ACHN (cell line): ENCODE measurements at regions not wholly inside any gene's neighbourhood (a gene's known extent, or its start where the extent isn't known, plus 50 kb on each side); places are given as distances from the start of the nearest gene placed in this dataset.

Experiments
- DNase-seq: peaks from one replicate; pipeline ENCODE4 v3.0.0-alpha.2; 2015
- in situ Hi-C: cut with HindIII; loops from 2 replicates; pipeline ENCODE4 v1.10.0; 2017; ENCODE audit warnings: low sequenced_read_pairs, low pct_ligation_motif_present, low pct_unique_long_range_greater_than_20kb

DNA sequence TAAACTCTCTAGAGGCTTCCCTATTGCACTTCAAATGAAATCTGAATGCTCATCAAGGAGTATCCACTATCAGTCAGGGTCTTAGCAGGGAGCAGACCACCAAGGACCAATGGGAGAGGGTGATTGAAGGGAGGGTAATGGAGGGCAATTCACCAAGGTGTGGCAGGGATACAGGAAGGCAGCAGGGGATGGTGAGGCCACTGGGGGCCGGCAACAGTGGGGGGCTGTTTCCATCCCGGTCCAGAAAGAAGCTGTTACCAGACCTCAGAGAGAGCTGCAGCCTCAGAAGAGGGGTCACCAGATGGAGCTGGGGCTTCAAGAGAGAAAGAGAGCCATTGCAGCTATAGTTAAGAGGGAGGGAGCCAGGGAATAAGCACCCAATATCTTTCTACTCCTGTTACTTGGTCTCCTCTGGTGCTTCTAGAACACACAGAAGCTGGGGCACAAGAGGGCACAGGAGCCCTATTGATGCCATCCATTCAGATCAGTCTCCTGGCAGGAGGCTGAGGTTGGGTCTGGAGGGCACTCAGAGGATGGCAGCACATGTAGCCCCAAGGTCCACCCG, 417.6 kb downstream of the PTPRU start:
- in situ Hi-C loops: no loop called here
- DNase-seq: no peak

DNA sequence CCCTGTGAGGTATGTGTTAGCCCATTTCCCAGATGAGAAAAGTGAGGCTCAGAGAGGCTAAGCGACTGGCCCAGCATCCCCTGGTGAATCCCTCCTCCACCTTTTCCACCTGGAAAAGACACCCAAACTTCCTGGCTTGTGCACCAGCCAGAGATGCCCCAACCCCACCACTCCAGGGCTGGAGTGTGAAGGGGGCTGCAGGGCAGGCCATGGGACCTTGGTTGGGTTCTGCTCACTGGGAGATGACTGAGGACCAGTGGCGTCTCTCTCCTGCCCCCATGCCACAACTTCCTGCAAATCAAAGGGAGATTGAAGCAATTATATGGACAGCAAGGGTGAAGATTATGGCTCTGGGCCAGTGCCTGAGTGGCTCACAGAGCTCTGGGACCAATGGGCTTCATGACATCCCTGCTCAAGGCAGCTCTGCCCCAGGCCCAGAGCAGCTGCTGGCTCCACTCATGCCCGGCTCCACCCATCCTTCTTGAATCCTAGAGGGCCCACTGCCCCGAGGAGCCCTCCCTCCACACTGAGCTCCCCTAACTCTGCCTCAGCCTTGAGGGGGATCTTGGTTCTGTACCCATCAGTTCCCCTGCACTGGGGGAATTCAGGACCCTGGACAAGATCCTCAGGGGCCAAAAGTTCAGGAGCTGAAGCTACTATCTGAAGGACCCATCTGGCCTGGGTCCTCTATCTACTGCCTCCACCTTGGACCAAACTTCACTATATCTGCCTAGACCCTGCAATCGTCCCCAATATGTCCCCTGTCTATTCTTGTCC, 416.9 kb downstream of the PTPRU start:
- DNase-seq: no peak
- in situ Hi-C loops: no loop called here

DNA sequence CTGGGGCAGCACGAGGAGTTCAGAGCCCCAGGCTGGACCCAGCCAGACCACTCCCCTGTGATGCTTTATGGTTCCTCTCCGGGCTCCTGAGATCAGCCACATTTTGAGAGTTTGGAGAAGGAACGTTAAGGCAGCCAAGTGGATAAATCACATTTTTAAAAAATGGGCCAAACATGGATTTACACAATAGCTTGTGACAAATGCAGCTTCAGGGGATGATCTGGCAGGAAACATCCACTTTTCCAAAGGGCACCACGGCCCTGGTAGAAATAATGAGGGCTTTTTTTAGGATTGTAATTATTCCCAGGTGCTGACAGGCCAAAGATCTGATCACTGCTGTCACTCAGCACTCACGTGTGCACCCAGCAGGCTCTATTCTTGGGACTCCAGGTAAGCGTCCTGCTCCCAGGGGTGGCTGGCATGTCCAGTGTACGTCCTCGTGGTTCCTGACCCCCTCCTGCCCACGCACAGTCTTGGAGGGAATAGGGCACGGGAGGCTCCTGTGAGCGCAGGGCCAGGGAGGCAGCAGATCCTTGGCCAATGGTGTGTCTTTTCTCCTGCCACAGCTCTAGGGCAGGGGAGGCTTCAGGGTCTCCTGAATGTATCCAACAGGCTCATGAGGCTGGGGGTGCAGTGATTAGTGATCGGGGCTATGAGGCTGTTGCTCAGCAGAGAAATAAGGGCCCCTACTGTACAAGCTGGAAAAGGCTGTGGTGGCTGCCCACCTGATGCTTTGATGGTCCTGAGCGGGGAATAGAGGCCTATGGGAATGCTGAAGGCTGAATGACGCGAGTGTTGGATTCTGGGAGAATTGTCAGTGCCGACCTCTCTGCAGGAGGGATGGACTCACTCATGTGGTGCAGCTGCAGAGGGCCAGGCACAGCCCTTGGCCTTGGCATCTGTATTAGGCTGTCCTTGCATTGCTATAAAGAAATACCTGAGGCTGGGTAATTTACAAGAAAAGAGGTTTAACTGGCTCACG, 415.7 kb downstream of the PTPRU start:
- DNase-seq: no peak
- in situ Hi-C loops: no loop called here

DNA sequence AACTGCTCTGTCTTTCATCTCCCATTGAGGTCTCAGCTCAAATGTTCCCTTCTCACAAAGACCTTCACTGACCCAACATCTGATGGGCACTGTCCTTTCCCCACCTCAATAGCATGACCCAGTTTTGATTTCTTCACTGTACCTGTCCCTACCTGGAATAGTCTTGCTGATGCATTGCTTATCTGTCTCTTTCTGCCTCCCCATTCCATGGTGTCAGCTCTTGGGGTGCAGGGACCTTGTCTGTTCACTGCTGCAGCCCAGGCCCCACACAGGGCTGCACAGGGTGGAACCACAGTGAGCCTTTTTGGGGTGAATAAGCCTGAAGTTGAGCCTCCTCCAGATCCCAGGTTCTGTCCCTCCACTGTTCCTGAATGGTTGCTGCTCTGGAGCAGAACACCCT, 414.9 kb downstream of the PTPRU start:
- no peak for DNase-seq
- in situ Hi-C loops: no loop called here

DNA sequence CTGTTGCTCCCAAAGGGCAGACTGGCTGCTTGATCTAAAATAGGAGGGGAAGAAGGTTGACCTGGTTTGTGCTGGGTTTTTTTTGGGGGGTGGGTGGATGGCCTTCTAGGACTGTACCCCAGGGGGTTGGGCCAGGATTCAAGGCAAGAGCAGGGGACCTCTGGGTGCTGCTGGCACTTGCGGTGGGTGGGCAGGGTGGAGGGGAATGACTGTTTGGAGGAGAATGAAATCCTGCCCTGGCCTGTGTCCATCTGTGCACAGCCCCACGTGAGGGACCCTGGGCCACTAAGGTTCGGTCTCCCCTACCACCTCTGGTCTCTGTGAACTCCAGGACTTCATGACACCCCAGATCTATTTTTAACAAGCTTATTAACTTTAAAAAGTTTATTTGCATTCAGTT, 414.2 kb downstream of the PTPRU start:
- DNase-seq: no peak
- in situ Hi-C loops: no loop called here

DNA sequence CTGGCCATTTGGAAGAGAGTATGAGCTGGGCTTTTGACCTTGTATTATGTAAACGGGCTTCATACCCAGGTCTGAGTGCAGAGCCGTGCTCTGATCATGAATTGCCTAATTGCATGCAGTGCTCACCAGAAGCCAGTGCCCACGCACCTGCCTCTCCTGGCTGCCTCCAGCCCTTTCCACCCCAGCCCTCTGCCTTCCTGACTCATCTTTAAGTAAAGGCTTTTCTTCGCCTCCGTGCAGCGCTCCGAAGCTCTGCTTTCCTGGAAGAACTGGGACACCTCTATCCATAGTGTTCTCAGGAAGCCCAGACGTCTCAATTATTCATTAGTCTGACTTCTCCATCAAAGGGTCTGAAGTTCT, 413.7 kb downstream of the PTPRU start:
- no peak for DNase-seq
- in situ Hi-C loops: no loop called here

DNA sequence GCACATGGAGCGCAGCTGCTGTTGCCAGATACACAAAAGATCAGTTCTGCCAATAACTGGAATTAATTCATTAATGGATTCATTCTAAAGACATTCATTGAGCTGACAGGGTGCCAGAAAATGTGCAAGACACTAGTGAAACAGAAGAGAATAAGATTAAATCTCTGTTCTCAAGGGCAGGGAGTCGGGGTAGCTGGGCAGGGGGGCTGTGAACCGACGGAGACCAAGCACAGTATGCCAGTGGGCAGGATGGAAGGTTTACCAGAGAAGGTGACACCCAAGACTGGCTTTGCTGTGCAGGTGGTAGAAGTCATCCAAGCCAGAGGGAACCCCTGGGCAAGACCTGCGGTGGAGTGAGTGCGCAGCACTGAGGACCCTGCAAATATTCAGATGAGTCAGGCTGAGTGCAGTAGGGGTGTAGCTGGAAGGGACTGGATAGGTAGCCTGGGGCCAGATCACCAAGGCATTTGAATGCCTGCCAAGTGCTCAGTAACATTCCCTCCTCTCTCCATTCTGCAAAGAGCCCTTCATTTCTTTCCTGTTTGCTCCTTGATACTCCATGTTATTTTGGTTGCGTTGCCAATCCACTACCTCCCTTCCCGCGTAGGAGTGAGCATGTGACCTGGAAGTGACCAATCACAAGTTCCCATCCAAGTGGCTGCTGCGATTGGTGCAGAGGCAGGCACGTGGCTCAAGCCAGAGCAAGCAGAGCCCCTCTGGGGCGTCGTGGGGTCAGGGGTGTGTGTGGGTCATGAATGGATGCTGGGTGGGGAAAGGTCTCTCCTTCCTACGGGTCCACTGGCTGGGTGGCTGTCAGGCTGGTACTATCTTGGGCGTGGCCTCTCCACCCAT, 413.1 kb downstream of the PTPRU start:
- DNase-seq: no peak
- in situ Hi-C loops: no loop called here

DNA sequence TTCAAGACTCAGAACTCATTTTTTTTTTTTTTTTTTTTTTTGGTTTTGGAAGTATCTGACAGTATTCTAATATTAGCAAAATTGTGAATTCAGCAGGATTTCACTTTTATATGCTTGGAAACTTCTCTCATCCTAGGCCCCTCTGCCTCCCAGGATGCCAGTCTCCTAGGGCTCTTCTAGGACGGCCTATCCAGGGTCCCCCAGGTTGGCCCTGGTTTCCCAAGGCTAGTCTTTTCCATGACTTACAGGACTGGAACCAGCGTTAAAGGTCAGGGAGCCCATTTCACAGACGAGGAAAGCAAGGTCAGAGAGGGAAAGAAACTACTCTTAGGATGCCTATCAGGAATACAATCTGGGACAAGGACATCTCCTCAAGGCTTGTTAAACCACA, 412.5 kb downstream of the PTPRU start:
- DNase-seq: no peak
- in situ Hi-C loops: no loop called here

DNA sequence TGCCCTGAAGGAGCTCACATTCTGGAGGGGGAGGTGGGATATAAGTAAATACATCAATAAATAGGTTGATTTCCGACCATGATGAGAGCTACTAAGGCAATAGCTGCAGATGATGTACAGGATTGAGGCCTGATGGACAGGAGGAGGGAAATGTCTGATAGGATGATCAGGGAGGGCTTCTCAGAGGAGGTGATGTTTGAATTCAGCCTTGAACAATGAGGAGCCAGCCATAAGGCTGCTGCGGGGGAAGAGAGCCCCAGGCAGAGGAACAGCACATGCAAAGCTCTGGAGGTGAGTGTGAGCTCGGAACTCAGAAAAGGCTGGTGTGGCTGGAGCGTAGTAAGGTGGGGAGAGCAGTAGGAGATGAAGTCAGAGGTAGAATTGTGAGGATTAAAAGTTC, 411.7 kb downstream of the PTPRU start:
- in situ Hi-C loops: no loop called here
- no peak for DNase-seq

DNA sequence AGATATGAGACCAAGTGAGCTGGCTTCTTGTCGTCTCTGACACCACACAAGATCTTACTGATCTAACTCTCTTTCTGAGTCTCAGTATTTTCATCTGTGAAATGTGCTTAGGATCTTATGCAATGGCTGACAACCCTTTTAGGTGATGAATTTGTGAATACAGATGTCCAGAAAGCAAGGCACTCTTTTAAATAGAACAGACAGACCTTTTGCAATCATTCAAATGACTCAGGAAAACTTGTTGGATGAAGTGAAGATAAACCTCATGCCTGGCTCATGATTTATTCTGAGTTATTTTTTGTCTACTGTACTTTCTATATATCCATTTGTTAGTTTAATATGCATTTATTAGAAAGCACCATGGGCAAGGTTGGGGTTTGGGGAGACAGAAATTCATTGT, 411.3 kb downstream of the PTPRU start:
- no peak for DNase-seq
- in situ Hi-C loops: no loop called here

DNA sequence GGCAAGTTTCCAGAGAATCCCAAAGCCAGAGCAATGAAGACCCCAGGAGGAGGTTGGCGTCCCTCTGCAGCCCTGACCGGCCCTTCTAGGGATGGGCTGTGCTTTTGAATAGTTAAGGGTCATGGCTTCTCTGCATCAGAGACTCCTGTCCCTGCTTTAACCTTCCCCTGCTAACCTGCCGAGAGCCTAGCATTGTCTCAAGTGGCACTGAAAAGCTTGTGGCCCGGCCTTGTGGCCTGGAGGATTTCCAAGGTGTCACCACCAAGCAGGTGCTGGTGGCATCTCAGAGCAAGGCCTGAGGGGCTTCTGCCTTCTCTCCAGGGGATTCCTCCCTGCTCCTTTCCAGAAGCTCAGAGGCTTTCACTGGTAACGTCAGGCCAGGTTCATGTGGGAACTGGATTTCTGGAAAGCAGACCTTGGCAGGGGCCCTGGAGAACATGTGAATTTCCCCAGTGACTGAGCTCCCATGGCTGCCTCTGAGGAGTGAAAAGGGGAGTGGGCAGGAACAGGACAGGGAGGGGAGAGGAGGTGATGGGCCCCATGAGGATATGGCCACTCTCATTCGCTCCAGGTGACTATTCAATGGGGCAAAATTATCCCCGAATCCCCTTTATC, 409.9 kb downstream of the PTPRU start:
- in situ Hi-C loops: no loop called here
- no peak for DNase-seq

DNA sequence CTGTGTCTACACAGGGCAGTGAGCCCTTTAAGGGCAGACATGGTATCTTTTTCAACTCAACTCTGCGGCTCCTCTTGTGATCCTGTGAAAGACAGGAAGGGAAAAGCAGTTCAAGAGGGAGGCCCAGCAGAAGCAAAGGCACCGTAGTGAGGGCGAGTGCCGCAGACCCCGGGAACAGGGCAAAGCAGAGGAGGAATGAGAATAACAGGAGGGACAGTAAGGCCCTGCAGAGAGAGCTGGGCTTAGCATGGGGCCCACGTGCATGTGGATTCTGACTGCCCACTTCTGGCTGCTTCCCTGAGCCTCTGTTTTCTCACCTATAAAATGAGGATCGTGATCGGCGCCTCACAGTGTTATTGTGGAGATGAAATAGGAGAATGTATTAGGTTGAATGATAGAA, 409.3 kb downstream of the PTPRU start:
- no peak for DNase-seq
- in situ Hi-C loops: no loop called here

DNA sequence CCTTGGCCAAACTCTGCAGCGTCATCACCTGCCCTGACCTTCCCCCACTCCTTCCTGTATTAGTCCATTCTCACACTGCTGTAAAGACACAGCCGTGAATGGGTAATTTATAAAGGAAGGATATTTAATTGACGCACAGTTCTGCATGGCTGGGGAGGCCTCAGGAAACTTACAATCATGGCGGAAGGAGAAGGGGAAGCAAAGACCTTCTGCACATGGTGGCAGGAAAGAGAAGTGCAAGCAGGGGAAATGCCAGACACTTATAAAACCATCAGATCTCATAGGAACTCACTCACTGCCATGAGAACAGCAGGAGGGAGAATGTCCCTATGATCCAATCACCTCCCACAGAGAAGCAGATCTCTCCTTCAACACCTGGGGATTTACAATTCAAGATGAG, 408.5 kb downstream of the PTPRU start:
- DNase-seq: no peak
- in situ Hi-C loops: no loop called here

DNA sequence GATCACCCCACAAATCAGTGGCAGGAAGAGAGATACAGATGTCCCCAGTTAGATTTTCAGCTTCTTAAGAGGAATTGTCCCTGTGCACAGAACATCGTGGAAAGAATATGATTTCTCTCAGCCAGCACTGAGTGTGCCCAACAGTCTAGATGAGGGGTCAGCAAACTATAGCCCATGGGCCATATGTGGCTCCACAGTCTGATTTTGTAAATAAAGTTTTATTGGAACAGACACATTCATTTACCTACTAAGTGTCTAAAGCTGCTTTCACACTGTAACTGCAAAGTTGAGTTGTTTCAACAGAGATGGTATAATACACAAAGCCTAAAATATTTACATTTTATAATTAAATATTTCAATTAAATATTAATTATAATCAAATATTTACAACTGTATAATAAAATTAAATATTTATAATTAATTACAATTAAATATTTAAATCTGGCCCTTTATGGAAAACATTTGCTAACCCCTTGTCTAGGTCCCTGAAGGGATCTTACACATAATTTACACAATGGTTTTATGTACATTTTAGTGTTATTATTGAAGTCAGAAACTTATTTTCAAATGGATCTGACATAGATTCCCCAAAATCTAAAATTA, 407.6 kb downstream of the PTPRU start:
- DNase-seq: no peak

DNA sequence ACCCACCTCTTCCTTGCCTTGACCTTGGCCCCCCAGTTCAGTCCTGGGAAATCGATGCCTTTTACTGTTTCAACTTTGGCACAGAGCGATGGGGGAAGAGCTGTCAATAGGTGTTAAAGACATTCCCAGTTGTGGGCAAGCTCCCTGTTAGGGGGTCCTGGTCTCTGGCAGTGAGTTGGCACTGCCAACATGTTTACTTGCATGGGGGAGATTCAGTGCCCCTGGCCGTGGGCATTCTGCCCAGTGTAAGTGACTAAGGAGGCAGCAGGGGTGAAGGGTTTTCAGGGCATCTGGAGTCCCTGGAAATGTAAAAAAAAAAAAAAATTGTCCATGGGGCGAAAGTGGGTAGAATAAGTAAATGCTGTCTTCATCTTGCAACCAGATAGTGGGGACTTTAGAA, 407.0 kb downstream of the PTPRU start:
- no peak for DNase-seq
- in situ Hi-C loops: no loop called here

More for the DNA sequence above, 407.6 kb downstream of the PTPRU start:
- in situ Hi-C loops: no loop called here

DNA sequence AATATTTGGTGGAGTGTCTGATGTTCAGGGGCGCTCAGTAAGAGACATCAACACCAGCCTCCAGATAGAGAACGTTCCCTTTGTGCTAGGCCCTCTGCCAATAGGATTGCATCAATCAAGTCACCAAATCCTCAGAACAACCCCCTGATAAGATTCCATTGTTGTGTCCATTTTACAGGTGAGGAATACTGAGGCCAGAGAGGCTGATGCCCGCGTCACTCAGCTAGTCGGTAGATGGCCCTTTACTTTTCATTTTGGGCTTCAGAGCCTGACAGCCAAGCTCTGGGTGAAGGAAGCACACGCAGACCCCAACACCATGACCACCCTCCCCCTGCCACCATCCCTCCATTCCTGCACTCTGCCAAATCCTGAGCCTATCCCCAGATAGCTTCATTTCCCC, 406.2 kb downstream of the PTPRU start:
- in situ Hi-C loops: no loop called here
- no peak for DNase-seq

DNA sequence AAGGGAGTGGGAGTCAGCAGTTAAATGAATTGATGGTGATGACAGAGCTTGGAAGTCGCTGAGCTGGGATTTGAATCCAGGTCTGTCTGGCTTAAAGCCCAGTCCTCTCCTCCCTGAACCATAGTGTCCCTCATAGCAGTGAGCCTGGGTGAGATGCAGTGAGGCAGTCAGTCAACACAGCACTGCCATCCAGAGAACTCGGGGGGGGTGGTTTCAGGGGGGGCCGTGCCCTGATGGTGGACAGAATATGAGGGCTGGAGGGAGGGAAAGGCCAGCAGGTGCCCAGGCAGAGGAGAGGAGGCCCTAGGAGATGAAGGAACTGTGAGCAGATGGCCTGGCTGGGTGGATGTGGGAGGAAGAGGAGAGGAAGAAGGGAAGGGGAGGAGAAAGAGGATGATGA, 405.6 kb downstream of the PTPRU start:
- no peak for DNase-seq
- in situ Hi-C loops: no loop called here

DNA sequence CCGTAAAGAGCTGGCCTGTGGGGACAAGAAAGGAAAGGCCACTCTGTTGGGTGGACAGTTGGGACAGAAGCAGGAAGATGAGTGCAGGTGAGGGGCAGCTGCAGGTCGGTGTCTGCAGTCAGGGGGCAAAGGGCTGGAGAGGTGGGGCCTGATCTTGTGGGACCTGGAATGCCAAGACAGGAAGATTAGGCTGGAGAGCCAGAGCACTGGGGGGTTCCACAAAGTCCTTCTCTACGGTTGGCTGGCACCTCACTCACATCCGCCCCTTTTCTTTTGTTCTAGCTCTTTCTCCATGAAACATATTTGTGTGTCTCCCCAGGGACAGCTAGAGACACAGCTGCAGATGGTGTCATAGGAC, 404.1 kb downstream of the PTPRU start:
- in situ Hi-C loops: no loop called here
- DNase-seq: peak; percentile 63
